ENCODE measurements at regions not wholly inside any gene's neighbourhood (a gene's known extent, or its start where the extent isn't known, plus 50 kb on each side); places are given as distances from the start of the nearest gene placed in this dataset.

DNA sequence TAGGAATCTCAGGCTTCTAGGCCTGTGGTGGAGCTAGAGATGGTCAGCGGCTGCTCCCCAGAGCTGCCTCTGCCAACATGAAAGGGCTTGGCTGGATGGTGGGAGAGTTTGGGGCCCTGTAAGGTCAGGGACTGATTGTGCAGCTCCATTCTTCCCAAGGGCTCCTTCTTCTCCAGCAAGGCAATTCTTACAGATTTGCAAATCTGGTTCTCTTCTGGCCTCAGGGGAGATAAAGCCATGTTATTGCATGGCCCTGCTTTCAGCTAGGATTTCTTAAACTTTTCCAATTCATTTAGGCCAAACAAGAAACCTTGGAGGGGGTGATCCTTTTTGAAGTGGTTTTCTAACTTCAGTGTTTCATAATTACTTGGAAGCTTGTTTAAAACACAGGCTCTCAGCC, 213.4 kb downstream of the PRDM2 start:
- TF ChIP-seq, protein P1, sequence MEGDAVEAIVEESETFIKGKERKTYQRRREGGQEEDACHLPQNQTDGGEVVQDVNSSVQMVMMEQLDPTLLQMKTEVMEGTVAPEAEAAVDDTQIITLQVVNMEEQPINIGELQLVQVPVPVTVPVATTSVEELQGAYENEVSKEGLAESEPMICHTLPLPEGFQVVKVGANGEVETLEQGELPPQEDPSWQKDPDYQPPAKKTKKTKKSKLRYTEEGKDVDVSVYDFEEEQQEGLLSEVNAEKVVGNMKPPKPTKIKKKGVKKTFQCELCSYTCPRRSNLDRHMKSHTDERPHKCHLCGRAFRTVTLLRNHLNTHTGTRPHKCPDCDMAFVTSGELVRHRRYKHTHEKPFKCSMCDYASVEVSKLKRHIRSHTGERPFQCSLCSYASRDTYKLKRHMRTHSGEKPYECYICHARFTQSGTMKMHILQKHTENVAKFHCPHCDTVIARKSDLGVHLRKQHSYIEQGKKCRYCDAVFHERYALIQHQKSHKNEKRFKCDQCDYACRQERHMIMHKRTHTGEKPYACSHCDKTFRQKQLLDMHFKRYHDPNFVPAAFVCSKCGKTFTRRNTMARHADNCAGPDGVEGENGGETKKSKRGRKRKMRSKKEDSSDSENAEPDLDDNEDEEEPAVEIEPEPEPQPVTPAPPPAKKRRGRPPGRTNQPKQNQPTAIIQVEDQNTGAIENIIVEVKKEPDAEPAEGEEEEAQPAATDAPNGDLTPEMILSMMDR (conservative IDR thresholded peaks at IDR 0.05; ENCODE audit: low read depth, low read length): no peak
- no peak for TF ChIP-seq EZH2 (IDR thresholded peaks at IDR 0.05; ENCODE audit: borderline replicate concordance, low read depth, low read length, poor library complexity, severe bottlenecking)

All from A673 (cell line).